ENCODE measurements at regions not wholly inside any gene's neighbourhood (a gene's known extent, or its start where the extent isn't known, plus 50 kb on each side); places are given as distances from the start of the nearest gene placed in this dataset.
"Not testable (repeated sequence)": the region's sequence is repeated elsewhere in the genome, so short reads cannot be mapped to it uniquely, and the experiment has no call there.

DNA sequence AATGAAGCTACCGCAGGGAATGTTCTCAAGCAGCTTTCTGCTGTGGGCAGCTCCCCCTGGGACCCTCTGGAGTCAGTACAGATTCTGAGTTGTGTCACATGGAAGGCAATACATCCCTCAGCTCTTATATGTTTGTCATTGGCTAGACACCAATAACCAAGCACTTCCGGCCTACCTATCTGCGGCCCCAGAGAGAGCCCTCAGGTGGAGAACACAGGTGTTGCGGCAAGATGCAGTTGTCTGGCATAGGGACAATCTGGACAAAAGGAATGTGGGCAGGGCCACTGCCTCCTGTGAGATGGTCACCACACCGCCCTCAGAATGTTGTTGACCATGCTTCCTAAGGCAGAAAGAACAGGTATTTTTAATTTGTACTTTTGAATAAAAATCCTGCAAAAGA lies 118.7 kb downstream of the BRMS1L start:
- DNase-seq (ENCODE audit: low read depth): no peak

GRCh38 chr14:35940291-35940690 lies 114.2 kb downstream of the BRMS1L start:
- no peak for DNase-seq (ENCODE audit: low read depth)

DNA sequence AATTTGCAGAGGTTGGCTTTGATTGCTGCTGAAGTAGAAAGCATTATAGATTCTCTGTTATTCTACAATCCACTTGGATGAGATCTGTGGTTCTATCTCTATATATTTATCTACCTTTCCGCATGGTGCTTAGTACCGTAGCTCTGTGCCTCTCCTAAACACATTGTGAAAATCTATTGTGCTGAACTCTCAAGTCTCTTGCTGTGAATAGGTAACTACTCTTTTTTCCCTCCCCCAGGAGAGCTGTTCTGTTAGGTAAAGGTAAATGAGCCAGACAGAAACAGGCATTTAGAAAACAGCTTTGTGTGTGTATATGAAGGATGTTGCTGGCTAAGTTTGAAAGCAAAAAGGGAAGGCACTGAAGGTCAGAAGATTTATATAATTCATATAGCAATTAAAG lies 112.6 kb downstream of the BRMS1L start:
- no peak for DNase-seq (ENCODE audit: low read depth)

GRCh38 chr14:35934499-35934898 lies 108.4 kb downstream of the BRMS1L start:
- DNase-seq (ENCODE audit: low read depth): no peak

GRCh38 chr14:35932659-35933159 lies 106.6 kb downstream of the BRMS1L start:
- DNase-seq (ENCODE audit: low read depth): no peak

DNA sequence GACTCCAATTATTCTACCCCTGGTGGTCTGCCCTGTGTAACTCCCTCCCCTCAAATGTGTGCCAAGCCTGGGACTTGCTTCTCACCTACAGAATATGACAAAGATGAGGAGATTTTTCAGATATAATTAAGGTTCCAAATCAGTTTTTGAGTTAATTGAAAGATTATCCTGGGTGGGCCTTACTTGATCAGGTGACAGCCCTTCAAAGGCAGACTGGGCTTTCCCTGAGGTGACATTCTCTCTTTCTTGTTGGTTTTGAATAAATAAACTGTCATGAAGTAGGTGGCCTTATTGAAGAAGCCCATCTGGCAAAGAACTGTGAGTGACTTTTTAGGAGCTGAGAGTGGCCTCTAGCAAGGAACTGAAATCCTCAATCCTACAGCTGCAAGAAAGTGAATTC lies 106.0 kb downstream of the BRMS1L start:
- DNase-seq (ENCODE audit: low read depth): no peak

DNA sequence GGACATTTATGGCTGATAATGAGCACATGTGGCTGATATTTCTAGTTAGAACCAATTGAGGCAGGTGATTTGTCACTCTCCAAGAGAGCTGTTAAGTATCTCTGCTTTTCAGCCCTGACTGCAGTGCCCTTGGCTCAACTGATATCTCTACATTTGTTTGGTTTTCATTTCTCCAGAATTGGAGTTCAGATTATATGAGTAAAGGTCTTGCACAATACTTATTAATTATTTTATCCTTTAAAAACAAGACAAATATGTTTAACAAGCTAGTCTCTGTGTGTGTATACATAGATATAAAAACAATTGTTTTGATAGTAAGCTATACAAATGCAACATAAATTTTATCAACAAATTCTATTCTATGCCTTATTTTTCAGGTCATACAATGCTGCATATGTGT lies 105.2 kb downstream of the BRMS1L start:
- no peak for DNase-seq (ENCODE audit: low read depth)

DNA sequence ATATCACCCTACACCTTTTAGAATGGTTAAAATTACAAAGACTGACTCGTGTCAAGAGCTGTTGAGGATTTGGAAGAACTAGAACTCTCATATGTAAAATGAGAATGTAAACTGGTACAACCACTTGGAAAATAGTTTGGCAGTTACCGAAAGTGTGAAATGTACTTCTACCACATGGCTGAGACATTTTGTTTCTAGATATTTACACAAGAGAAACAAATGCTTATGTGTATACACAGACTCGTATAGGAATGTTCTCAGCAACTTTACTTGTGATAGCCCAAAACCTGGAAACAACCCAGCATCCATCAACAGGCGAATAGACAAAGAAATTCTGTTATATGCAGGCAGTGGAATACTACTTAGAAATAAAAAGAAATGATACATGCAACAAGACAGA lies 103.0 kb downstream of the BRMS1L start:
- no peak for DNase-seq (ENCODE audit: low read depth)

DNA sequence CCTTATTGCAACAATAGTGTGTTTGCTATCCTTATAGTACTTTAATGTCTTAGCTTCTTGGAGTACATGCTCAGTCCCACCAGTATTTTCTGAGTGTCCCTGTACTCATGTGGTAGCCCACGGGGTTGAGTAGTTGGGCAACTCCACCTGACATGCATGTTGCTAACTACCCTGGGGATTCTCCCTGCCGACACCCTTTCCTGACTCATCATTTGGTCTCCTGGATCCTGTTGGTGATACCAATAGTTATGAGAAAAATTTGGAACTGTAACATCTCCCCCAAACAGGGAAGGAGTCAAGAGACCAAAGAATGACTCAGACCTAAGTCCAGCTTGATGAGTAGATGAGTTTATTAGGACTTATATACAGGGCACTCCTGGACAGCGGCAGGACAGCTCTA lies 101.6 kb downstream of the BRMS1L start:
- DNase-seq (ENCODE audit: low read depth): peak; percentile 25

DNA sequence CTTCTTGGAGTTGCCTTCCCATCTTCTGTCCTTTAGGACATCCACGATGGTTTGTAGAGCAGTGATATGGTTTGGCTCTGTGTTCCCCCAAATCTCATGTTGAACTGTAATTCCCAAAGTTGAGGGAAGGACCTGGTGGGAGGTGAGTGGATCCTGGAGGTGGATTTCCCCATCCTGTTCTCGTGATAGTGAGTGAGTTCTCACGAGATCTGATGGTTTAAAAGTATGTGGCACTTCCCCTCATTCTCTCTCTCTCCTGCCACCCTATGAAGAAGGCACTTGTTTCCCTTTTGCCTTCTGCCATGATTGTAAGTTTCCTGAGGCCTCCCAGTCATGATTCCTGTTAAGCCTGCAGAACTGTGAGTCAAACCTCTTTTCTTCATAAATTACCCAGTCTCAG lies 99.2 kb downstream of the BRMS1L start:
- no peak for DNase-seq (ENCODE audit: low read depth)

DNA sequence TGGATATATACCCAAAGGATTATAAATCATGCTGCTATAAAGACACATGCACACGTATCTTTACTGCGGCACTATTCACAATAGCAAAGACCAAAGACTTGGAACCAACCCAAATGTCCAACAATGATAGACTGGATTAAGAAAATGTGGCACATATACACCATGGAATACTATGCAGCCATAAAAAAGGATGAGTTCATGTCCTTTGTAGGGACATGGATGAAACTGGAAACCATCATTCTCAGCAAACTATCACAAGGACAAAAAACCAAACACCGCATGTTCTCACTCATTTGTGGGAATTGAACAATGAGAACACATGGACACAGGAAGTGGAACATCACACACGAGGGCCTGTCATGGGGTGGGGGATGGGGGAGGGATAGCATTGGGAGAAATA lies 96.5 kb downstream of the BRMS1L start:
- DNase-seq (ENCODE audit: low read depth): not testable (repeated sequence)

GRCh38 chr14:35921745-35922144 lies 95.6 kb downstream of the BRMS1L start:
- DNase-seq (ENCODE audit: low read depth): no peak
